HepG2 (cell line): ENCODE measurements at regions not wholly inside any gene's neighbourhood (a gene's known extent, or its start where the extent isn't known, plus 50 kb on each side); places are given as distances from the start of the nearest gene placed in this dataset.

ENCODE experiments used
- ATAC-seq: fragments of 200-7000 bp; cut with Tn5 transposase; 3 replicates; pipeline ENCODE4 v1.9.1; 2020; ENCODE audit warnings: mild to moderate bottlenecking, moderate library complexity
- BruUV-seq: library from RNA; stranded (reverse); fragments of 400-500 nt; replicated peaks from 2 replicates; lab custom pipeline; 2021; lab: Mats Ljungman, UMichigan
- CTCF ChIA-PET: fragments of 300-600 bp; formaldehyde crosslinking; extraction: SDS; loops from one replicate; lab custom pipeline; 2021; ENCODE audit warnings: low total read pairs, inconsistent platforms, low intra/inter-chr PET ratio; lab: Yijun Ruan, JAX
- POLR2A ChIA-PET: fragments of 350-600 bp; sonication (Branson Sonifier 250); formaldehyde crosslinking; loops from one replicate; lab custom pipeline; 2020; ENCODE audit warnings: antibody characterized with exemption, inconsistent platforms; lab: Yijun Ruan, JAX
- DNase-seq: peaks from one replicate; pipeline ENCODE4 v3.0.0-alpha.2; 2015; ENCODE audit warnings: low spot score
- FAIRE-seq: peaks from 3 replicates; lab custom pipeline; 2011; peaks lifted over from hg19 to GRCh38; lab: Jason Lieb, UNC
- H2AFZ ChIP-seq: one replicate; pipeline ENCODE4 v1.6.1; 2011; ENCODE audit warnings: low read length, inconsistent platforms
- H3K27ac ChIP-seq: fragments of 300-600 bp; 3 replicates; pipeline ENCODE4 v1.8.0; 2011; ENCODE audit warnings: mixed run types, mild to moderate bottlenecking, mixed read lengths, low read length, inconsistent platforms; ENCODE audit not compliant: insufficient read depth; ENCODE audit errors: extremely low read length
- H3K27me3 ChIP-seq, 2 experiments: fragments of 200-600 bp in 1 of 2; 2 replicates in 1 of 2; 3 replicates in 1 of 2; pipeline versions ENCODE4 v1.6.0 to v1.8.0; 2011; ENCODE audit warnings: low read length in 2 of 2, mild to moderate bottlenecking in 2 of 2, moderate library complexity in 2 of 2, inconsistent platforms in 1 of 2; ENCODE audit not compliant: insufficient read depth in 2 of 2, control insufficient read depth in 1 of 2
- H3K36me3 ChIP-seq, 2 experiments: fragments of 200-600 bp in 1 of 2; replicated peaks in 1 of 2; 2 replicates in 1 of 2; 3 replicates in 1 of 2; pipeline versions ENCODE4 v1.5.1 to v1.8.0; 2011; ENCODE audit warnings: low read length in 2 of 2, inconsistent platforms in 1 of 2; ENCODE audit not compliant: insufficient read depth in 2 of 2, control insufficient read depth in 1 of 2
- H3K4me1 ChIP-seq: 2 replicates; pipeline ENCODE4 v1.5.1; 2012; ENCODE audit warnings: low read length, inconsistent platforms; ENCODE audit not compliant: insufficient read depth
- H3K4me2 ChIP-seq: 2 replicates; pipeline ENCODE4 v1.6.0; 2011; ENCODE audit warnings: low read depth, low read length, inconsistent platforms
- H3K4me3 ChIP-seq, 3 experiments: fragments of 200-600 bp in 1 of 3; sonication (generic), shearing (Covaris generic) in 1 of 3; replicated peaks in 1 of 3; 2 replicates each; pipeline ENCODE4 v1.5.1; 2011 to 2016; ENCODE audit warnings: low read length in 3 of 3, inconsistent platforms in 2 of 3, low read depth in 2 of 3, mild to moderate bottlenecking in 2 of 3, control low read depth in 1 of 3, mixed read lengths in 1 of 3; ENCODE audit not compliant: insufficient read depth in 1 of 3
- H3K79me2 ChIP-seq: one replicate; pipeline ENCODE4 v1.6.1; 2011; ENCODE audit warnings: low read length, inconsistent platforms; ENCODE audit not compliant: insufficient read depth
- H3K9ac ChIP-seq: 2 replicates; pipeline ENCODE4 v1.6.0; 2011; ENCODE audit warnings: mild to moderate bottlenecking, low read depth, low read length, inconsistent platforms; ENCODE audit not compliant: insufficient read depth
- H3K9me3 ChIP-seq: 2 replicates; pipeline ENCODE4 v1.5.1; 2012; ENCODE audit warnings: mild to moderate bottlenecking, low read length
- H4K20me1 ChIP-seq: 2 replicates; pipeline ENCODE4 v1.6.0; 2011; ENCODE audit warnings: inconsistent platforms, mild to moderate bottlenecking, low read length, moderate library complexity; ENCODE audit not compliant: insufficient read depth
- ARHGAP35 ChIP-seq: sonication (generic); formaldehyde crosslinking; IDR thresholded peaks from 2 replicates; pipeline ENCODE4 v1.9.0; 2022; ENCODE audit warnings: mild to moderate bottlenecking, inconsistent platforms, moderate library complexity, missing genetic modification reagents, borderline replicate concordance
- DDIT3 ChIP-seq: sonication (generic); formaldehyde crosslinking; IDR thresholded peaks from 2 replicates; pipeline ENCODE4 v1.4.0; 2020; ENCODE audit warnings: mild to moderate bottlenecking, missing genetic modification reagents
- FOXK2 ChIP-seq: fragments of 450-650 bp; IDR thresholded peaks from 2 replicates; pipeline ENCODE4 v1.6.1; 2016
- IKZF1 ChIP-seq: fragments of 450-650 bp; IDR thresholded peaks from 2 replicates; pipeline ENCODE4 v1.7.1; 2016
- IRX3 ChIP-seq: sonication (generic); formaldehyde crosslinking; IDR thresholded peaks from 2 replicates; pipeline ENCODE4 v1.8.1; 2023; ENCODE audit warnings: mild to moderate bottlenecking, low read depth, missing genetic modification reagents, borderline replicate concordance
- KLF11 ChIP-seq: IDR thresholded peaks from 2 replicates; pipeline ENCODE4 v1.6.1; 2016; ENCODE audit warnings: missing compliant biosample characterization
- MED13 ChIP-seq: sonication (generic); formaldehyde crosslinking; IDR thresholded peaks from 2 replicates; pipeline ENCODE4 v1.5.0; 2020; ENCODE audit warnings: missing genetic modification reagents
- MIER3 ChIP-seq: IDR thresholded peaks from 2 replicates; pipeline ENCODE4 v1.6.1; 2016; ENCODE audit warnings: missing compliant biosample characterization, borderline replicate concordance
- MYNN ChIP-seq: sonication (generic); formaldehyde crosslinking; IDR thresholded peaks from 2 replicates; pipeline ENCODE4 v1.4.0; 2020; ENCODE audit warnings: mild to moderate bottlenecking, low read depth, missing genetic modification reagents
- PHF5A ChIP-seq: IDR thresholded peaks from one replicate; pipeline ENCODE4 v1.6.1; 2018; ENCODE audit warnings: low read depth, missing genetic modification reagents; ENCODE audit not compliant: unreplicated experiment
- PRMT3 ChIP-seq: sonication (generic); formaldehyde crosslinking; IDR thresholded peaks from 2 replicates; pipeline ENCODE4 v1.8.1; 2022; ENCODE audit warnings: low read depth, mild to moderate bottlenecking, moderate library complexity, missing genetic modification reagents, borderline replicate concordance
- TOE1 ChIP-seq: sonication (generic); formaldehyde crosslinking; IDR thresholded peaks from 2 replicates; pipeline ENCODE4 v1.4.0; 2020; ENCODE audit warnings: mild to moderate bottlenecking, missing genetic modification reagents
- ZFP36L2 ChIP-seq: sonication (generic); formaldehyde crosslinking; IDR thresholded peaks from 2 replicates; pipeline ENCODE4 v1.4.0; 2020; ENCODE audit warnings: missing genetic modification reagents
- ZMYM4 ChIP-seq: sonication (generic); formaldehyde crosslinking; IDR thresholded peaks from 2 replicates; pipeline ENCODE4 v1.8.1; 2023; ENCODE audit warnings: mild to moderate bottlenecking, missing genetic modification reagents
- ZNF564 ChIP-seq: sonication (generic); formaldehyde crosslinking; IDR thresholded peaks from 2 replicates; pipeline ENCODE4 v1.8.1; 2023; ENCODE audit warnings: mild to moderate bottlenecking, missing genetic modification reagents
- ZNF570 ChIP-seq: sonication (generic); formaldehyde crosslinking; IDR thresholded peaks from 2 replicates; pipeline ENCODE4 v1.4.0; 2020; ENCODE audit warnings: mild to moderate bottlenecking, missing genetic modification reagents, borderline replicate concordance
- ZNF660 ChIP-seq: sonication (generic); formaldehyde crosslinking; IDR thresholded peaks from 2 replicates; pipeline ENCODE4 v1.5.1; 2020; ENCODE audit warnings: mild to moderate bottlenecking, low read depth, missing genetic modification reagents, borderline replicate concordance
- ZNF710 ChIP-seq: sonication (generic); formaldehyde crosslinking; IDR thresholded peaks from 2 replicates; pipeline ENCODE4 v1.5.0; 2020; ENCODE audit warnings: mild to moderate bottlenecking, missing genetic modification reagents, borderline replicate concordance
- ZNF850 ChIP-seq: sonication (generic); formaldehyde crosslinking; conservative IDR thresholded peaks from 2 replicates; pipeline ENCODE4 v1.9.0; 2021; ENCODE audit warnings: mild to moderate bottlenecking, missing genetic modification reagents
- ZNF878 ChIP-seq: sonication (generic); formaldehyde crosslinking; IDR thresholded peaks from 2 replicates; pipeline ENCODE4 v1.8.1; 2023; ENCODE audit warnings: mild to moderate bottlenecking, missing genetic modification reagents, moderate library complexity
- ZNF883 ChIP-seq: sonication (generic); formaldehyde crosslinking; IDR thresholded peaks from 2 replicates; pipeline ENCODE4 v1.5.1; 2020; ENCODE audit warnings: mild to moderate bottlenecking, missing genetic modification reagents; ENCODE audit errors: not compliant biosample characterization
- WGBS: methylation state at CpG from one replicate; pipeline ENCODE4 v1.1.6; 2017; ENCODE audit warnings: low lambda C conversion rate; 5-methylcytosine and 5-hydroxymethylcytosine counted together
- in situ Hi-C: cut with HindIII; loops from 2 replicates; pipeline ENCODE4 v1.10.0; 2017; ENCODE audit warnings: low pct_unique_long_range_greater_than_20kb; ENCODE audit not compliant: extremely low pct_ligation_motif_present
- intact Hi-C: fragments of 100-400 bp; cut with micrococcal nuclease; formaldehyde crosslinking; loops from one replicate; pipeline ENCODE4 v1.10.0; 2022; ENCODE audit not compliant: unreplicated experiment

GRCh38 chr3:187450431-187451190 is 82.4 kb downstream of the RTP4 start (continued):
- TF ChIP-seq IRX3 (CRISPR knock-in tag): no peak
- no peak for TF ChIP-seq ARHGAP35 (CRISPR knock-in tag)
- TF ChIP-seq ZMYM4 (CRISPR knock-in tag): no peak
- no peak for TF ChIP-seq FOXK2
- no peak for TF ChIP-seq ZNF660 (CRISPR knock-in tag)
- no peak for TF ChIP-seq DDIT3 (CRISPR knock-in tag)
- TF ChIP-seq PHF5A (CRISPR knock-in tag): no peak

GRCh38 chr3:187448674-187449073 is 80.5 kb downstream of the RTP4 start:
- FAIRE-seq: no peak
- no peak overlapping the region for H2AFZ ChIP-seq
- no peak; the same call in 2 of the 3 replicates for ATAC-seq
- H4K20me1 ChIP-seq: no peaks in the 10 kb centered on the region
- H3K4me2 ChIP-seq: no peak overlapping the region
- in situ Hi-C loops (no loop called here), intact Hi-C loops (no loop called here)
- no TSS peak for BruUV-seq
- WGBS: 50% methylated on average over 1 of the region's 1 CpG
- ChIA-PET CTCF (no interaction called here), POLR2A (no interaction called here)
- H3K9me3 ChIP-seq: no peaks in the 10 kb centered on the region
- DNase-seq: no peak
- no peak overlapping the region for H3K4me3 ChIP-seq
- H3K27ac ChIP-seq: no peak overlapping the region
- no peaks in the 10 kb centered on the region for H3K79me2 ChIP-seq
- no peaks in the 10 kb centered on the region for H3K4me1 ChIP-seq
- H3K36me3 ChIP-seq: no peaks in the 10 kb centered on the region
- no peaks in the 10 kb centered on the region for H3K27me3 ChIP-seq
- no peak overlapping the region for H3K9ac ChIP-seq
- no peak for TF ChIP-seq IKZF1
- TF ChIP-seq ZNF570 (CRISPR knock-in tag): no peak
- TF ChIP-seq ZNF883: no peak
- TF ChIP-seq ZNF564 (CRISPR knock-in tag): no peak
- TF ChIP-seq ZNF850 (CRISPR knock-in tag): no peak
- TF ChIP-seq ZNF878 (CRISPR knock-in tag): no peak
- no peak for TF ChIP-seq PRMT3 (CRISPR knock-in tag)
- TF ChIP-seq ZFP36L2: no peak
- no peak for TF ChIP-seq KLF11 (CRISPR knock-in tag)
- no peak for TF ChIP-seq TOE1 (CRISPR knock-in tag)
- no peak for TF ChIP-seq ZNF710 (CRISPR knock-in tag)
- TF ChIP-seq MIER3 (CRISPR knock-in tag): no peak
- no peak for TF ChIP-seq MED13 (CRISPR knock-in tag)
- no peak for TF ChIP-seq MYNN (CRISPR knock-in tag)
